ENCODE measurements at regions not wholly inside any gene's neighbourhood (a gene's known extent, or its start where the extent isn't known, plus 50 kb on each side); places are given as distances from the start of the nearest gene placed in this dataset.

GRCh38 chr1:106526650-106527049, 529.8 kb upstream of the PRMT6 start:
- no peak for TF ChIP-seq CTCF (IDR thresholded peaks at IDR 0.05; ENCODE audit: borderline replicate concordance, control extremely low read depth, extremely low read depth, insufficient read depth, missing control alignments)
- in situ Hi-C loops (cut with MboI; ENCODE audit: low sequenced_read_pairs, unreplicated experiment) = no loop called here
- DNase-seq (ENCODE audit: low spot score) = no peak

GRCh38 chr1:106534612-106535011, 521.9 kb upstream of the PRMT6 start:
- in situ Hi-C loops (cut with MboI; ENCODE audit: low sequenced_read_pairs, unreplicated experiment) = no loop called here
- DNase-seq (ENCODE audit: low spot score) = no peak
- no peak for TF ChIP-seq CTCF (IDR thresholded peaks at IDR 0.05; ENCODE audit: borderline replicate concordance, control extremely low read depth, extremely low read depth, insufficient read depth, missing control alignments)

- in situ Hi-C loops (cut with MboI; ENCODE audit: low sequenced_read_pairs, unreplicated experiment) = no loop called here
- no peak for TF ChIP-seq CTCF (IDR thresholded peaks at IDR 0.05; ENCODE audit: borderline replicate concordance, control extremely low read depth, extremely low read depth, insufficient read depth, missing control alignments)
- DNase-seq (ENCODE audit: low spot score) = no peak
These were observed 519.7 kb upstream of the PRMT6 start for GRCh38 chr1:106536741-106537140.

- no peak for DNase-seq (ENCODE audit: low spot score)
- TF ChIP-seq CTCF (IDR thresholded peaks at IDR 0.05; ENCODE audit: borderline replicate concordance, control extremely low read depth, extremely low read depth, insufficient read depth, missing control alignments) = no peak
- in situ Hi-C loops (cut with MboI; ENCODE audit: low sequenced_read_pairs, unreplicated experiment) = no loop called here
These were observed 507.7 kb upstream of the PRMT6 start for GRCh38 chr1:106548726-106549125.

GRCh38 chr1:106554294-106554693, 502.2 kb upstream of the PRMT6 start:
- TF ChIP-seq CTCF (IDR thresholded peaks at IDR 0.05; ENCODE audit: borderline replicate concordance, control extremely low read depth, extremely low read depth, insufficient read depth, missing control alignments) = no peak
- in situ Hi-C loops (cut with MboI; ENCODE audit: low sequenced_read_pairs, unreplicated experiment) = no loop called here
- no peak for DNase-seq (ENCODE audit: low spot score)

GRCh38 chr1:106555571-106555970, 500.9 kb upstream of the PRMT6 start:
- DNase-seq (ENCODE audit: low spot score) = no peak
- no peak for TF ChIP-seq CTCF (IDR thresholded peaks at IDR 0.05; ENCODE audit: borderline replicate concordance, control extremely low read depth, extremely low read depth, insufficient read depth, missing control alignments)
- in situ Hi-C loops (cut with MboI; ENCODE audit: low sequenced_read_pairs, unreplicated experiment) = no loop called here

- DNase-seq (ENCODE audit: low spot score) = no peak
- TF ChIP-seq CTCF (IDR thresholded peaks at IDR 0.05; ENCODE audit: borderline replicate concordance, control extremely low read depth, extremely low read depth, insufficient read depth, missing control alignments) = no peak
- in situ Hi-C loops (cut with MboI; ENCODE audit: low sequenced_read_pairs, unreplicated experiment) = no loop called here
These were observed 492.3 kb upstream of the PRMT6 start for GRCh38 chr1:106564192-106564591.

Data from GM13976 (cell line).